NCI-H82 (cell line): ENCODE measurements at regions not wholly inside any gene's neighbourhood (a gene's known extent, or its start where the extent isn't known, plus 50 kb on each side); places are given as distances from the start of the nearest gene placed in this dataset.
"Not testable (repeated sequence)": the region's sequence is repeated elsewhere in the genome, so short reads cannot be mapped to it uniquely, and the experiment has no call there.

Experiments
- DNase-seq: peaks from one replicate; lab custom pipeline; 2025; lab: John Stamatoyannopoulos, UW

- DNase-seq: not testable (repeated sequence)
Measured at GRCh38 chr7:69052-69451, 123.3 kb upstream of the FAM20C start.

GRCh38 chr7:69499-70123 is 122.8 kb upstream of the FAM20C start:
- DNase-seq: not testable (repeated sequence)

GRCh38 chr7:70207-70606 is 122.2 kb upstream of the FAM20C start:
- not testable (repeated sequence) for DNase-seq

GRCh38 chr7:70989-71388 is 121.4 kb upstream of the FAM20C start:
- not testable (repeated sequence) for DNase-seq

GRCh38 chr7:72266-73057 is 119.9 kb upstream of the FAM20C start:
- not testable (repeated sequence) for DNase-seq

GRCh38 chr7:73058-73331 is 119.4 kb upstream of the FAM20C start:
- DNase-seq: not testable (repeated sequence)

GRCh38 chr7:74008-74540 is 118.3 kb upstream of the FAM20C start:
- DNase-seq: not testable (repeated sequence)

GRCh38 chr7:75511-75910 is 116.9 kb upstream of the FAM20C start:
- DNase-seq: not testable (repeated sequence)

- not testable (repeated sequence) for DNase-seq
Measured at GRCh38 chr7:76202-76601, 116.2 kb upstream of the FAM20C start.

- DNase-seq: not testable (repeated sequence)
Measured at GRCh38 chr7:76829-77395, 115.5 kb upstream of the FAM20C start.

- not testable (repeated sequence) for DNase-seq
Measured at GRCh38 chr7:78862-79261, 113.5 kb upstream of the FAM20C start.

GRCh38 chr7:79400-80055 is 112.8 kb upstream of the FAM20C start:
- DNase-seq: not testable (repeated sequence)

- no peak for DNase-seq
Measured at GRCh38 chr7:80259-81067, 111.9 kb upstream of the FAM20C start.

- DNase-seq: no peak
Measured at GRCh38 chr7:81068-81925, 111.1 kb upstream of the FAM20C start.

GRCh38 chr7:81926-82756 is 110.2 kb upstream of the FAM20C start:
- DNase-seq: no peak

- DNase-seq: no peak
Measured at GRCh38 chr7:82757-83155, 109.6 kb upstream of the FAM20C start.

GRCh38 chr7:83441-83840 is 108.9 kb upstream of the FAM20C start:
- DNase-seq: no peak

GRCh38 chr7:83861-84632 is 108.3 kb upstream of the FAM20C start:
- DNase-seq: no peak

GRCh38 chr7:84633-85020 is 107.7 kb upstream of the FAM20C start:
- no peak for DNase-seq
